ENCODE measurements at regions not wholly inside any gene's neighbourhood (a gene's known extent, or its start where the extent isn't known, plus 50 kb on each side); places are given as distances from the start of the nearest gene placed in this dataset.

DNA sequence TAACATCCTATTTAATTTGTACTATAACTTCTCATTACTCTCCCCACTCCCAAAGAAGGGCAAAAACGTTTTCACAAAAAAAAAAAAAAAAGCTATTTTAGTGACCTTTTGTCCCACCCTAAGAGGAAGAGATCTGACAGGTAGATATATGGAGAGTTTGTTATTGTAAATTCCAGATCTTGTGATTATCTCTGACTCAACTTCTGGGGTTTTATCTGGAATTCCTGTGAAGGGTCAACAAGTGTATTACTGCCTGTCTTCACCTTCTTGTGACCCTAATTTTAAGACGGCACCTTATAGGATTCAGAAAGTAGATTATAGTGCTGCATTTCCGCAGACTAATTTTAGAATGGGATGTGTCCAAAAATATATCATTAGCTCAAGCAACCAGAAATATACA lies 205.9 kb upstream of the CDIN1 start:
- no peak overlapping the region for H3K4me3 ChIP-seq (ENCODE audit: low read length in 2 of 2)
- 31% methylated on average over 3 of the region's 3 CpGs for WGBS
- H3K4me1 ChIP-seq (ENCODE audit: control insufficient read depth in 2 of 2, insufficient read depth in 2 of 2, low read length in 2 of 2) = no peaks in the 10 kb centered on the region
- no peaks in the 10 kb centered on the region for H3K27me3 ChIP-seq (ENCODE audit: control insufficient read depth in 2 of 2, insufficient read depth in 1 of 2, low read length in 1 of 2)
- H3K36me3 ChIP-seq (ENCODE audit: control insufficient read depth in 2 of 2, insufficient read depth in 2 of 2, low read length in 1 of 2) = no peaks in the 10 kb centered on the region
- no peaks in the 10 kb centered on the region for H3K9me3 ChIP-seq (ENCODE audit: control insufficient read depth in 2 of 2, insufficient read depth in 1 of 2, low read length in 1 of 2)
- no peak for DNase-seq (ENCODE audit: low read depth in 6 of 9, low spot score in 9 of 9)
- no peak overlapping the region for H3K27ac ChIP-seq (ENCODE audit: low read depth in 1 of 2, low read length in 1 of 2)

DNA sequence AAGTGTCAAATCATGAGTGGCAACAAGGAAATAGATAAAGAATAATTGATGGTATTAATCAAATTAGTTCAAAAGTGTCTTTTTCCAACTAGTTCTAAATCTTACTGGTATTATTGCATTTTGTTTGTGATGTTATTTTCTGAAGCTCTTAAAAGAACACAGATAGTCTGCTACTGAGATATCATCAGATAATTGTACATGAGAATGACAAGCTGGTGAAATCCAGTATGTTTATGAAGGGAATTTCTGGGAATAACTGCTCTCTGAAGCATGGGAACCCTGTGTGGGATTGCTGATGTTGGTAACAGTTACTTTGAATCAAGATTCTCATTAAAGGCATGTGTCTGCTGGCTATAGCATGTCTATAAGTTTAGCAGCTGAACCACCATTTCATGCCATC lies 190.3 kb upstream of the CDIN1 start:
- no peaks in the 10 kb centered on the region for H3K36me3 ChIP-seq (ENCODE audit: control insufficient read depth in 2 of 2, insufficient read depth in 2 of 2, low read length in 1 of 2)
- H3K27ac ChIP-seq (ENCODE audit: low read depth in 1 of 2, low read length in 1 of 2) = no peak overlapping the region
- no peaks in the 10 kb centered on the region for H3K9me3 ChIP-seq (ENCODE audit: control insufficient read depth in 2 of 2, insufficient read depth in 1 of 2, low read length in 1 of 2)
- no peaks in the 10 kb centered on the region for H3K4me1 ChIP-seq (ENCODE audit: control insufficient read depth in 2 of 2, insufficient read depth in 2 of 2, low read length in 2 of 2)
- no peak overlapping the region for H3K4me3 ChIP-seq (ENCODE audit: low read length in 2 of 2)
- no peak for DNase-seq (ENCODE audit: low read depth in 6 of 9, low spot score in 9 of 9)
- H3K27me3 ChIP-seq (ENCODE audit: control insufficient read depth in 2 of 2, insufficient read depth in 1 of 2, low read length in 1 of 2) = no peaks in the 10 kb centered on the region

DNA sequence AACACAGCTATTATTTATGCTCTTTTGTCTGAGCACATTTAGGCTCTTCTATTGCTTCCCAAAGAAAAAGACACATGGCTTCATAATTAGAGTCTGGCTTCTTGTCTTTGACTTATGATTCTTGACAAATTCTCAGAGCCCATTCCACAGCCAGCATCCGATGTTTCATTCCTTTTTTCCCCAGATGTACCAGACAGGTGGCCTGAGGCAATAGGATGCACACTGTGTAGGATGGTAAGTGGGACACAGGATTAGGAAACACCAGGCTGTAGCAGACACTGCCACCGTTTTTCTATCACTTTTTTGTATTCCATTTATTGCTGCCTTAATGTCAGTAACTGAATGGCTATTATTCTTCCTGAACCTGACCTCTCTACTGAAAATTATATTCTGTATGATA lies 188.9 kb upstream of the CDIN1 start:
- no peaks in the 10 kb centered on the region for H3K9me3 ChIP-seq (ENCODE audit: control insufficient read depth in 2 of 2, insufficient read depth in 1 of 2, low read length in 1 of 2)
- 89% methylated on average over 2 of the region's 2 CpGs for WGBS
- no peak overlapping the region for H3K27ac ChIP-seq (ENCODE audit: low read depth in 1 of 2, low read length in 1 of 2)
- H3K27me3 ChIP-seq (ENCODE audit: control insufficient read depth in 2 of 2, insufficient read depth in 1 of 2, low read length in 1 of 2) = no peaks in the 10 kb centered on the region
- H3K4me3 ChIP-seq (ENCODE audit: low read length in 2 of 2) = no peak overlapping the region
- no peaks in the 10 kb centered on the region for H3K4me1 ChIP-seq (ENCODE audit: control insufficient read depth in 2 of 2, insufficient read depth in 2 of 2, low read length in 2 of 2)
- no peak for DNase-seq (ENCODE audit: low read depth in 6 of 9, low spot score in 9 of 9)
- H3K36me3 ChIP-seq (ENCODE audit: control insufficient read depth in 2 of 2, insufficient read depth in 2 of 2, low read length in 1 of 2) = no peaks in the 10 kb centered on the region

DNA sequence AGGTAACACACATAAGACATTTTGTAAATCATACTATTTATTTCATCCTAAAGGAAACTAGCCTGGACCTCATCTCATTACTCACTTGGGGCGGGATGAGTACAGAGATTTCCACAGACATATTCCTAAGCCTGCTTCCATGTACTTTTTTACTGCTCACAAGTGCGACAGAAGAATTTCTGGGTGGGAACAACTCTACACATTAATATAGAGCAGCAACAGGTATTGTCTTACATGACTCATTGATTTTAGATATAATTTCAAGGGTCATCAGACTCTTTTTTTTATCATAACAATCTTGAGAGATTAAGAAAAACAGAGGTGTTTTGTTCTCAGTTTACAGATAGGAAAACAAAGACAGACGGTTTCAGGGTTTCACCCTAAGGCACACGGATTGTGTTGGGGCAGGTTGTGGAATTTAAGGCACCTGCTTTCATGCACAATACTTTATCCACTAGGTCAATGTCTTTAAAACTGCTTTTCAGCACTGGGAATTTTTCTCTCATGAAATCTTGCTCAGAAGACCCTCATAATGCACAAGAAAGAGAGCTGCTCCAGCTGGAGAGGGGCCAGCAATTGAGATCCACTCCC lies 186.7 kb upstream of the CDIN1 start:
- no peaks in the 10 kb centered on the region for H3K9me3 ChIP-seq (ENCODE audit: control insufficient read depth in 2 of 2, insufficient read depth in 1 of 2, low read length in 1 of 2)
- no peak for DNase-seq (ENCODE audit: low read depth in 6 of 9, low spot score in 9 of 9)
- no peak overlapping the region for H3K27ac ChIP-seq (ENCODE audit: low read depth in 1 of 2, low read length in 1 of 2)
- whole genome bisulfite sequencing = 85% methylated on average over 4 of the region's 4 CpGs
- H3K36me3 ChIP-seq (ENCODE audit: control insufficient read depth in 2 of 2, insufficient read depth in 2 of 2, low read length in 1 of 2) = no peaks in the 10 kb centered on the region
- H3K4me3 ChIP-seq (ENCODE audit: low read length in 2 of 2) = no peak overlapping the region
- H3K27me3 ChIP-seq (ENCODE audit: control insufficient read depth in 2 of 2, insufficient read depth in 1 of 2, low read length in 1 of 2) = no peaks in the 10 kb centered on the region
- H3K4me1 ChIP-seq (ENCODE audit: control insufficient read depth in 2 of 2, insufficient read depth in 2 of 2, low read length in 2 of 2) = no peaks in the 10 kb centered on the region

DNA sequence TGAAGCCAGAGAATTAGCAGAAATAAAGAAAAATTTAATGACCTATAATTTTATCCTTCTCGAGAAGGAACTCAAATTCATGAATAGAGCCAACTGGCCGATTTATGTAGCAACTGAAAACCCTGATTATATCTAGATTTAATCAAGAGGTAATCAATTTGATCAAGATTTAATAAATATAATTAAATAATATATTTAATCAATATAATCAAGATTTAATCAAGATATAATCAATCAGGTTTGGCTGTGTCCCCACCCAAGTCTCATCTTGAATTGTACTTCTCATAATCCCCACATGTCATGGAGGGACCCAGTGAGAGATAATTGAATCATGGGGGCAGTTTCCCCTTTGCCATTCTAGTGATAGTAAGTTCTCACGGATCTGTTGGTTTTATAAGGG lies 181.2 kb upstream of the CDIN1 start:
- 94% methylated on average over 3 of the region's 3 CpGs for WGBS
- Histone ChIP-seq H3K36me3 (ENCODE audit: control insufficient read depth in 2 of 2, insufficient read depth in 2 of 2, low read length in 1 of 2) (no peaks in the 10 kb centered on the region), H3K27me3 (ENCODE audit: control insufficient read depth in 2 of 2, insufficient read depth in 1 of 2, low read length in 1 of 2) (no peaks in the 10 kb centered on the region), H3K4me3 (ENCODE audit: low read length in 2 of 2) (no peak overlapping the region), H3K27ac (ENCODE audit: low read depth in 1 of 2, low read length in 1 of 2) (no peak overlapping the region), H3K9me3 (ENCODE audit: control insufficient read depth in 2 of 2, insufficient read depth in 1 of 2, low read length in 1 of 2) (no peaks in the 10 kb centered on the region), H3K4me1 (ENCODE audit: control insufficient read depth in 2 of 2, insufficient read depth in 2 of 2, low read length in 2 of 2) (no peaks in the 10 kb centered on the region)
- no peak for DNase-seq (ENCODE audit: low read depth in 6 of 9, low spot score in 9 of 9)

DNA sequence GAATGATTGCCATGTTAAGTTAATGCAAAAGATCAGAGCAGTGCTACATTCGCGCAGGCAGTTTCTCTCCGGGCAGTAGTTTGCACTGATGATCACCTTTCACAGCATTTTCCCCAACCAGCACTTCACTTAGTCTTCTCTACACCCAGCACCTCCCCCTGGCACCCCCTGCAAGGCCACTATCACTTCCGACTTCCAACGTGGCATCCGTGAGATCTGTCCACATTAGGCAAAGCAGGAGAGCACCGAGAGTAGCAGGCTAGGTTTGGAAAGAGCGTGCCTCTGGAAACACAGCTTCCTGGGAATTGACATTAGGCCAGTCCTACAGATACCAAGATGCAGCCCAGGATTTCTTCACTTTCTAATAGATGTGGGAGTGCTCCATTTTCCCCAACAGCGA lies 180.2 kb upstream of the CDIN1 start:
- DNase-seq (ENCODE audit: low read depth in 6 of 9, low spot score in 9 of 9) = no peak
- H3K4me3 ChIP-seq (ENCODE audit: low read length in 2 of 2) = no peak overlapping the region
- H3K4me1 ChIP-seq (ENCODE audit: control insufficient read depth in 2 of 2, insufficient read depth in 2 of 2, low read length in 2 of 2) = no peaks in the 10 kb centered on the region
- no peaks in the 10 kb centered on the region for H3K9me3 ChIP-seq (ENCODE audit: control insufficient read depth in 2 of 2, insufficient read depth in 1 of 2, low read length in 1 of 2)
- no peaks in the 10 kb centered on the region for H3K27me3 ChIP-seq (ENCODE audit: control insufficient read depth in 2 of 2, insufficient read depth in 1 of 2, low read length in 1 of 2)
- 95% methylated on average over 9 of the region's 9 CpGs for WGBS
- no peaks in the 10 kb centered on the region for H3K36me3 ChIP-seq (ENCODE audit: control insufficient read depth in 2 of 2, insufficient read depth in 2 of 2, low read length in 1 of 2)
- H3K27ac ChIP-seq (ENCODE audit: low read depth in 1 of 2, low read length in 1 of 2) = no peak overlapping the region

DNA sequence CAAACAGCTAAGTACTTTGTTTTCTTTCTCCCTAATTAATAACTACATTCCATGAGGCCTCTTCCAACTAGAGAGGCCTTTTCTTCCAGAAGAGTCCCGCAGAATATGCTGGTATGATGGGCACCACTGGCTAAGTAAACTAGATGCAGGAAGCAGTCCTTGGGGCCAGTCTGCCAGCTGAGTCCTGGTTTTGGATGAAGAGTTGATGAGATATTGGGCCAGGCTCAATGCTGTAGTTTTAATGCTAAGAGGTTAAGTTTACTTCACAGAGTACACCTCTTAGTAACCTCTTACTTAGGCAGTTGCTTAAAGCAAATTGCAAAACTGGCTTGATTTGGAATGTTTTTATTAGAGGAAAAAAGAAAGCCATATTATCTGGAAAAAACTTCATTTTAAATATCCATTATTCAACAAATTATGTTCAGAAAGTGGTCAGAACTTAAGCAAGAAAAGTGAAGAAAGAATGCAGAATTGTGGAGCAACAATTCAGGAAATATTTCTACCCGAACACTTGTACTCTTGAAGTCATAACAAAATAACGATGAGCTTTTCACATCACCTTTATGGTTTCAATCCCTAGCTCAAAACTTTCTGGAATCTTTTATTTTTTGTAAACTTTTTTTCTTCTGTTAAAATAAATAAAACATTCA lies 178.4 kb upstream of the CDIN1 start:
- Histone ChIP-seq H3K4me3 (ENCODE audit: low read length in 2 of 2) (no peak overlapping the region), H3K36me3 (ENCODE audit: control insufficient read depth in 2 of 2, insufficient read depth in 2 of 2, low read length in 1 of 2) (no peaks in the 10 kb centered on the region), H3K27me3 (ENCODE audit: control insufficient read depth in 2 of 2, insufficient read depth in 1 of 2, low read length in 1 of 2) (no peaks in the 10 kb centered on the region), H3K9me3 (ENCODE audit: control insufficient read depth in 2 of 2, insufficient read depth in 1 of 2, low read length in 1 of 2) (no peaks in the 10 kb centered on the region), H3K4me1 (ENCODE audit: control insufficient read depth in 2 of 2, insufficient read depth in 2 of 2, low read length in 2 of 2) (no peaks in the 10 kb centered on the region), H3K27ac (ENCODE audit: low read depth in 1 of 2, low read length in 1 of 2) (no peak overlapping the region)
- no peak for DNase-seq (ENCODE audit: low read depth in 6 of 9, low spot score in 9 of 9)
- 96% methylated on average over 3 of the region's 3 CpGs for WGBS

DNA sequence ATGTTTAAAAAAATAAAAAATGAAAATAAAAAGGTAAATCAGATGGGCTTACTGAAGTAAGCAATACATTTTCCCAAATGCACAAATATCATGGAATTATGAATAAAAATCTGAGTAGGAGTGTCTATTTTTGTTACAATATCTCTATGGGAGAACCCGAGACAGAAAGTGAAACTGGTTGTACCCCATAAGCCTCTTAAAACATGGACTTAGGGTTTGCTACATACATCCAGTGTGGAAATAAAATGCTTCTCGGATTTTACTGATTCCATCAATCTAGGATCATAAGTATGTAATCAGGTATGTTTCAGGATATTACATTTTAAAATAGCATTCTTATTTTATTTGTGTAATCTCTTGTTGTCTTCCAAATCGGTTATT lies 177.8 kb upstream of the CDIN1 start:
- Histone ChIP-seq H3K9me3 (ENCODE audit: control insufficient read depth in 2 of 2, insufficient read depth in 1 of 2, low read length in 1 of 2) (no peaks in the 10 kb centered on the region), H3K4me3 (ENCODE audit: low read length in 2 of 2) (no peak overlapping the region), H3K4me1 (ENCODE audit: control insufficient read depth in 2 of 2, insufficient read depth in 2 of 2, low read length in 2 of 2) (no peaks in the 10 kb centered on the region), H3K36me3 (ENCODE audit: control insufficient read depth in 2 of 2, insufficient read depth in 2 of 2, low read length in 1 of 2) (no peaks in the 10 kb centered on the region), H3K27me3 (ENCODE audit: control insufficient read depth in 2 of 2, insufficient read depth in 1 of 2, low read length in 1 of 2) (no peaks in the 10 kb centered on the region), H3K27ac (ENCODE audit: low read depth in 1 of 2, low read length in 1 of 2) (no peak overlapping the region)
- 92% methylated on average over 3 of the region's 3 CpGs for WGBS
- no peak for DNase-seq (ENCODE audit: low read depth in 6 of 9, low spot score in 9 of 9)

DNA sequence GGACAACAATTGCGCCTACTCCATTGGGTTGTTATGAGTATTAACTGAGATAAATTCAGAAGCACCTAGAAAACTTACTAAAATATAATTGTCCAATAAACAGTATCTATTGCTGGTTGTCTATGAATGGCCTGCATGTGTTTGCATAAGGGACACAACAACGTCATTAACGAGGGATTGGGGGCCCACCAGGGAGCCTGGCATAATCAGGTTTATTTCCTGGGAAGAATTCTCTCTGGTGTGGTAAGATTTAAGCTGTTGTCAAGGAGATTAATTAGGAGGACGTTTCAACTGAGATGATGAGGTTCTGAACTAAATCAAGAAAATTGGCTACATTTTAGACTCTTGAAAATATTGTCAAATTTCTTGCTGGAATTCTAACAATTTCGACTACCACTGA lies 176.1 kb upstream of the CDIN1 start:
- H3K4me3 ChIP-seq (ENCODE audit: low read length in 2 of 2) = no peak overlapping the region
- DNase-seq (ENCODE audit: low read depth in 6 of 9, low spot score in 9 of 9) = no peak
- WGBS = 84% methylated on average over 5 of the region's 5 CpGs
- no peaks in the 10 kb centered on the region for H3K9me3 ChIP-seq (ENCODE audit: control insufficient read depth in 2 of 2, insufficient read depth in 1 of 2, low read length in 1 of 2)
- no peaks in the 10 kb centered on the region for H3K27me3 ChIP-seq (ENCODE audit: control insufficient read depth in 2 of 2, insufficient read depth in 1 of 2, low read length in 1 of 2)
- no peaks in the 10 kb centered on the region for H3K4me1 ChIP-seq (ENCODE audit: control insufficient read depth in 2 of 2, insufficient read depth in 2 of 2, low read length in 2 of 2)
- no peaks in the 10 kb centered on the region for H3K36me3 ChIP-seq (ENCODE audit: control insufficient read depth in 2 of 2, insufficient read depth in 2 of 2, low read length in 1 of 2)
- H3K27ac ChIP-seq (ENCODE audit: low read depth in 1 of 2, low read length in 1 of 2) = no peak overlapping the region
